ENCODE measurements at regions not wholly inside any gene's neighbourhood (a gene's known extent, or its start where the extent isn't known, plus 50 kb on each side); places are given as distances from the start of the nearest gene placed in this dataset.

DNA sequence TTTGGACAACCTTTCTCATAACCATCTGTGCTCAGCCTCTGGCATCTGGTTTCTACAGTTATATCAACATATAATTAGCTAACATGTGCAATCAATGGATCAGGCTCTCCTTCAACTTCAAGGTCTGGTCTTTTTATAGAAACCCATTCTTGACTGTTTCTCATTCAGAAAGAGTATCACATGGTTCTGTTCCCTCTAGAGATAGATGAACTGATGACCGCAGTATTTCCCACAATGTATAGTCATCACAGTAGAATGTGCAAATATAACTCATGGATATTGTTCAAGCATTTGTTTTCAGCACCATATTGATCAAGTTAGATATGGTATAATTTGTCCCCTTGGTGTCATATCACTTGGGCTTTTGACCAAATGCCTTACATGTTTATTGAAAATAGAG, 656.2 kb downstream of the FRK start:
- DNase-seq: no peak

DNA sequence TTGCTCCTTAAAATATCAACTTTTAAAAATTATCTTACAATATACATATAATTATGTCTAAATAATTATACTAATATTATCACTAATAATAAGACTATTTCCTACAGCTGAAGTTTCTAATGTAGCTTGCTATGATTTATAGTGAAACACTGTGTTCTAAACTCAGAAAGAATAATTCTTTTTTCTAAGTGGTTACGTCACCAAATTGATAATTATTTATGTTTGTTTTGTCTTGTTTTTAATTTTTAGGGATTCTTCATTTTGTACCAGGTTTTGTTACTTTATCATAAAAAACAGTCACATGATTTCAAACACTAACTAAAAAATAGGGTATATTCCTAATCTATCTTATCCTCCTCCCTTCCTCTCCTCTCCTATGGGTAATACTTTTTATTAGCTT, 662.1 kb downstream of the FRK start:
- DNase-seq: no peak

DNA sequence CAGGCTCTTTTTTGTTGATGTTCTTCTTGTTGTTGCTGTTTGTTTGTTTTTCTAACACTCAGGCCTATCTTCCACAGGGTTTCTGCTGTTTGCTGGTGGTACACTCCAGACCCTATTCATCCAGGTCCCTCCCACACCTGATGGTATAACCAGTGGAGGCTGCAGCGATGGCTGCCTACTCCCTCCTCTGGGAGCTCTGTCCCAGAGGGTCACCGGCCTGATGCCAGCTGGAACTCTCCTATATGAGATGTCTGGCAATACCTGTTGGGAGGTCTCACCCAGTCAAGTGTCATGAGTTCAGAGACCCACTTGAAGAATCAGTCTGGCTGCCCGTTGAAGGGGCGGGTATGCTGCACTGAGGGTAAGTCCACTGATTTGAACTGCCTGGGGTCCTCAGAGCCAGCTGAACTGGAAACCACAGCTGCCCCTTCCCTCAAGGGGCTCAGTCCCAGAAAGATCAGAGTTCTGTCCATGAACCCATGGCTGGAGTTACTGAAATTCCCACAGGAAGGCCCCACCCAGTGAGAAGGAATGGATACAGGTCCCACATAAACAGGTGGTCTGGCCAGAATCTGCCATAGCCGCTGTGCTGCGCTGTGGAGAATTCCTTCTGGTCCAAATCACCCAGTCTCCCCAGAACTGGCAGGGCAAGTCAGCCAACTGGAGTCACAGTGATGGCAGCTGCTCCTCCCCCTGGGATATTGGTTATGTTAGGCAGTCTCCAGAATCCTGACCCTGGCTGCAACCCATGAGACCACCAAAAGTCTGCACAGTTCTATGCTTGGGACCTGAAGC, 664.4 kb downstream of the FRK start:
- DNase-seq: no peak

DNA sequence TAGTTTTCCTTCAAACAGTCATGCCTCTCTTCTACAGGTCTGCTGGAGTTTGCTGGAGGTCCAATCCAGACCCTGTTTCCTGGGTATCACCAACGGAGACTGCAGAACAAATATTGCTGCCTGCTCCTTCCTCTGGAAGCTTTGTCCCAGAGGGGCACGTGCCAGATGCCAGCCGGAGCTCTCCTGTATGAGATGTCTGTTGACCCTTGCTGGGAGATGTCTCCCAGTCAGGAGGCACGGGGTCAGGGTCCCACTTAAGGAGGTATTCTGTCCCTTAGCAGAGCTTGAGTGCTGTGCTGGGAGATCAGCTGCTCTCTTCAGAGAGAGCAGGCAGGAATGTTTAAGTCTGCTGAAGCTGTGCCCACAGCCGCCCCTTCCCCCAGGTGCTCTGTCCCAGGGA, 666.9 kb downstream of the FRK start:
- no peak for DNase-seq

DNA sequence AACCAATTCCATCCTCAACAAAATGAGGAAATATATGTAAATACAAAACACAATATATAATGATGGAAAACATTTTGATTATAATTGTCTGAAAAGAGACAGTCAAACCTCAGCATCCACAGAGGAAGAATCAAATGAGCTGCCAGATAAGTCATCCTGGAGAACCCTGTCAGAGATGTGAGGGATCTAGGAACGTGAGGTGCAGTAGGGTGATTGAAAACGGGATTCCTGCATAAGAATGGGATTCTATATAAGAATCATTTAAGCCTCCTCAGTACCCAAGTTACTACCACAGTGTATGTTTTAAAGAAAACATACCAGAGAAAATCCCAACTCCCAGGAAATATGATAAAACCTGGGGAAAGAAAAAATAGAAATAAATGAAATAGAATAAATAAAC, 690.5 kb downstream of the FRK start:
- no peak for DNase-seq

DNA sequence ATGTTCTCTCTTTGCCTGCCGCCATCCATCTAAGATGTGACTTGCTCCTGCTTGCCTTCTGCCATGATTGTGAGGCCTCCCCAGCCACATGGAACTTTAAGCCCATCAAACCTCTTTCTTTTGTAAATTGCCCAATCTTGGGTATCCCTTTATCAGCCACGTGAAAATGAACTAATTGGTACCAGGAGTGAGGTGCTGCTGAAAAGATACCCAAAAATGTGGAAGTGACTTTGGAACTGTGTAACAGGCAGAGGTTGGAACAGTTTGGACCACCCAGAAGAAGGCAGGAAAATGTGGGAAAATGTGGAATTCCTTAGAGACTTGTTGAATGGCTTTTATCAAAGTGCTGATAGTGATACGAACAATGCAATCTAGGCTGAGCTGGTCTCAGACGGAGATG, 694.9 kb downstream of the FRK start:
- no peak for DNase-seq

DNA sequence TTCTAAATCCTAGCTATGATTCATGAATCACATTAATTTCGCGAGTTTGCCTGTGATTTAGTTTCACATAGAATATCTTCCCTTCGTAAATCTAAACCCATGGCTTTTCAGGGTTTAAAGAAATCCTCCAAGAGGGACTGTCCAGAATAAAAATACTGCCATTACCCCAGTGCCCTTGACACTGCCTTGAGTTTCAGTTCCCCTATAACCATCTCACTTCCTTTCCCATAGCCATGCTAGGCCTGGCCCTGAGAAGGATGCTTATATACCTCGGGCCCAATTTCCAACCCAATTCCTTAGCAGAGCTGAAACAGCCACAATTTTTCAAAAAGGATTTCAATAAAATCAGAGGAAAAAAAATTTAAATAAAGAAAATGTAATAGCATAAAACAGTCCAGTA, 697.3 kb downstream of the FRK start:
- DNase-seq: no peak

DNA sequence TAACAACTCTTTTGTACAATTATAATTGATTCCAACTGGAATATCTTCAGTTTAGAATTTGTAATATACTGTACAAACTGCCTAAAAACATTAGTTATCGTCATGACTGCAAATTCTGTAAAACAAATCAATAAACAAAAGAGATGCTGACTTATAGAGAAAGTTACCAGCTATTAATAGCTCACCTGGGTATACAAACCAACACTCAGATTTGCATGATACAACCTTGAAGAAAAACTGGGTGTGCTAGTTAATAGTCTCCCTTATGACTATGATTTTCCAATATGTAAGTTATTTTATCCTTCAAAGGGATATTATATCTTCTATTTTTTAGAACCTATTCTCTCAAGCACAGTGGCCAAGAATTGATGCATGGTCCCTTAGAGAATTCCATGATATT, 698.5 kb downstream of the FRK start:
- DNase-seq: no peak

DNA sequence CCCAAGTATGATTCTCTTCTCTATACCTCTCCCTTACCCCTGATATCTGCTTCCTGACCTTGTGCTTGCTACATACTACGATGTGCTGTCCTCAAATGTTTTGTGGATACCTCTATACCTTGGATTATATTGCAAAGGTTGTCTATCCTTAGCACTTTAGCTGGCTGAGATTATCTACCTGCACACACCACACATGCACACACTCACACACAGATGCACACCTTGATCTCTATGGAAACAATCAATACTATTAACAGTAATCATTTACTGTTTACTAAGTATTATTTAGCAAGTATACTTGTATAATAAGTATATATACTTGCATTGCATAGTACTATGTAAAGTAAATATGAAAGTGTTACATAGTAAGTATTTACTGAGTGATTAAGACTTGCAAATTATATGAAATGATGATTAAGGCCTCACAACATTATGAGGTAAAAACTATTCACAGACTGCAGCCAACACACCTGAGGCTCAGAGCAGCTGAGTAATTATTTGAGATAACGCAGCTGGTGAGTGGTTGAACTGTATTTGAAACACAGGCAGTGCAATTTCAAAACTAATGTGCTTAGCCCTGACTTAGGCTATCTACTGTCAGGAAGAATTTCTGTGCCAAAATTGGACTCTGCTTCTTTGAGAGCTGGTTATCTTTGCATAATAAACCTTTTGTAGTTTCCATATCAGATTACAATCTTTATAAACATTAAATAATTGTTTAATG, 699.9 kb downstream of the FRK start:
- DNase-seq: no peak

DNA sequence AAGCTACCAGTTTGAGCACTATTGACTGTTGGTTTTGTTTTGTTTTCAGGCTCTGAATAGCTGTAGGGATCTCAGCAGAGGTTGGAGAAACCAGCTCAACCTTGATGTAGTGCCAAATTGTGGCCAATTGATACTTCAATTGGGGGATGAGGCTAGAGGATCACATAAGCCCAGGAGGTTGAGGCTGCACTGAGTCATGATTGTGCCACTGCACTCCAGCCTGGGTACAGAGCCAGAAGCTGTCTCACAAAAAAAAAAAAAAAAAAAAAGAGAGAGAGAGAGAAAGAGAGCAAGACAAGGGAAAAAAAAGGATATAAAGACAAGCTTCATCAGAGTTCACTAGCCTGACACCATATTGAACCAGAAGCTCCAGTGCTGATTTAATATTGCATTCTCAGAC, 702.1 kb downstream of the FRK start:
- DNase-seq: no peak

DNA sequence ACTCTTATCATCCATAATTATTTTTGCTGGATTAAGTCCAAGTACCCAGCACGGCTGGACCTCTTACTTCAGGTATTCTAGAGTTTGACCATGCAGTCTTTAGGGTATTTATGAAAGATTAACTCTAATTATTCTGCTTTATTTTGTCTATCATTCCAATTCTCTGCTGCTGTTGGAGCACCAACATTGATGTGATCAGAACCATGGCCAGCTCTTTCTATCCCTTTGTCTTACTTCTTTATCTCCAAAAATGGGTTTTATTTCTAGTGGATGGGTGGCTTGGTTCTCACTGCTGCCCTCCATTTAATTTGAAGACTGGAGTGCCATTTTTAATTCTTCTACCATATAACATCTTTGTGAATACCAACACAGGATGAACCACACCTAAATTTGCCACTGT, 704.3 kb downstream of the FRK start:
- no peak for DNase-seq

DNA sequence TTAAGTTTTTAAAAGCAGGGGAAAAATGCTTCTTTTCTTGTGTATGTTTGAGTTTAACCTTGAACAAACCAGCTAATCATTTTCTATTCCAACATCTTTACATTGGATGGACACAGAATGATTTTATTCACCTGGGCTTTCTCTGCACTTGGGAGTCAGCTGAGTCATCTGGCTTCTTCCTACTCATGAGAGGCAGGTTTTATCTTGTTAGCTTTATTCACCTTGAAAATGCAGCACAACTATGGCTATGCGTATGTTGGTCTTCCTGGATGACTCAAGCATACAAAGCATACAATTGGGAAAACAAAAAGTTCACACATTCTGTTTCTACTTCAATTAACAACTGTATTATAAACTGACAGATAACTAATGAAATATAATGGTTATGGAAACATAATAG, 737.7 kb downstream of the FRK start:
- no peak for DNase-seq

DNA sequence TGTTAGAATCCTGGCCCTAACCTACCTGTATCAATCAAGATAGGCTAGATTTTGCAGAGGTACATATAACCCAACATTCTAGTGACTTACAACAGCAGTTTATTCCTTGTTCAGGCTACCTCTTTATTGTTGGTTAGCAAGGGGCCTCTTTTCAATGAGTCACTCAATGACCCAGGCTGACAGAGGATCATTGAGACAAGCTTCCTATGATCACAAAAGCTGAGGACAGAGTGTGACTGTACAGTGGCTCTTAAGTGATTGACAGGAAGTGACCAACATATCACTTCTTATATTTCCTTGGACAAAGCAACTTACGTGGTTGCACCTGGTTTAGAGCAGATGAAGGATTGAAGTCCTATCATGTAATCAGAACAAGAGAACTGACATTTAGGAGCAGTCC, 740.9 kb downstream of the FRK start:
- no peak for DNase-seq

DNA sequence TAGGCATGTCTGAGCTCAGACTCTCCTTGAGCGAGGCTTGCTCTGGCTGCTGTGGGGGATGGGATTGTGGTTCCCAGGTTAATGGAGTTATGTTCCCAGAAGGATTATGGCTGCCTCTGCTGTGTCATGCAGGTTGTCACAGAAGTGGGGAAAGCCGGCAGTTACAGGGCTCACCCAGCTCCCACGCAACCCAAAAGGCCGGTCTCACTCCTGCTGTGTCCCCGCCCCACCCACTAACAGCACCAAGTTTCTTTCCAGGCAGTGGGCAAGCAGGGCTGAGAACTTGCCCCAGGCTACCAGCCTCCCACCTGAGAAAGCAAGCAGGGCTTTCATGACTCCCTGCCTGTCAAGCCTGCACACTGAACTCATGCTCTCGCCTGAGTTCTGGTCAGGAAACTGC, 750.5 kb downstream of the FRK start:
- no peak for DNase-seq

DNA sequence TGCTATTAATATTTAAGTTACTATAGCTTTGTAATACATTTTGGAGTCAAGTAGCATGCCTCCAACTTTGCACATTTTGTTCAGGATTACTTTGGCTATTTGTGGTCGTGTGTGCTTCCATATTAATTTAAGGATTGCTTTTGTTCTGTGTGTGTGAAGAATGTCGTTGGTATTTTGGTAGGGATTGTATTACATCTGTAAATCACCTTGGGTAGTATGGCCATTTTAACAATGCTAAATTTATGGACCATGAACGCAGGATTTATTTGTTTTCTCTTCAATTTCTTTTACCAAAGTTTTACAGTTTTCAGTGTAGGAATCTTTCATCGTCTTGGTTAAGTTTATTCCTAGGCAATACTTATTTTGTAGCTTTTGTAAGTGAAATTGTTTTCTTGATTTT, 758.0 kb downstream of the FRK start:
- no peak for DNase-seq

DNA sequence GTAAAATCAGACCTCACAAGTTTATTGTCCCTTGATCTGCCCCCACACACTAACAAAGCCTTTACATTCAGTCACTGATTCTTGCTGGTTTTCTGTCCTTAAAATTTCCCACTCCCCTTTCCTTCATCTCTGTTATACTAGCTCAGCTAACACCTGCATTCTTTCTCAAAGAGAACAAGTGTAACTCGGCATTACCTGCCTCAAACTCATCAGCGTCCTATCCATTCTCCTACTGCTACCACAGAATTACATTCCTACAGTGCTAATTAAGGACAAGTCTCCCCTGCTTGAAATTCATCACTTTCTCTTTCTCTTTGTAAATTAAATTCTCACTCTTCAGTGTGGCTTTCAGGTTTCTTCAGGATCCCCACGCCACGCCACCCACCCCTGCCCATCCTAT, 773.2 kb downstream of the FRK start:
- DNase-seq: no peak

DNA sequence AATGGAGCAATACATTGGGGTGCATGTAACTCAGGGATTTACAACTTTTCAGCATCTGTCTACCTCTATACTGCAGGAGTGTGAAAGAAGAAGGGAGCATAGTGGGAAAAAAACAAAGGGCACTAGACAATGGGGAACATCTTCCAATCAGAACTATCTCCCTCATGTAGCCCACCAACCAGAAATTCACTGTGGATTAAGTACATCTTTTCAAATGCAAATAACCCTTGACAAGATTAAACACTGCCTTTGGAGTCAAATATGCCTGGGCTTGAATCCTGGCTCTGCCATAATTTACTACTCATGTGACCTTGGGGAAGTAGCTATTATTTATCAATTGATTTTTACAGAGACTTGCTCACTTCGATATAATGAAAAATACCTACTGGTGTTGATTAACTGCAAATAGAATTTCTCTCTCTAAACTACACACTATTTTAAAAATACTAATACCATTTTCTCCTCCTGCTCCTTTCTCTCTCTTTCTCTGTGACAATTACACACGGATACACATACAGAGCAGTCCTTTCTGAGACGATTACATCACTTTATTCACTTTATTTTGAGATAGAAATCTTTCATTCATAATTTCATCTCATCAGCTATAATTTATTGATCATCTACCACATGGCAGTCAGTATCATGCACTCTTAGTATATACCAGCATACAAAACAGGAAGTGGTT, 783.7 kb downstream of the FRK start:
- no peak for DNase-seq

DNA sequence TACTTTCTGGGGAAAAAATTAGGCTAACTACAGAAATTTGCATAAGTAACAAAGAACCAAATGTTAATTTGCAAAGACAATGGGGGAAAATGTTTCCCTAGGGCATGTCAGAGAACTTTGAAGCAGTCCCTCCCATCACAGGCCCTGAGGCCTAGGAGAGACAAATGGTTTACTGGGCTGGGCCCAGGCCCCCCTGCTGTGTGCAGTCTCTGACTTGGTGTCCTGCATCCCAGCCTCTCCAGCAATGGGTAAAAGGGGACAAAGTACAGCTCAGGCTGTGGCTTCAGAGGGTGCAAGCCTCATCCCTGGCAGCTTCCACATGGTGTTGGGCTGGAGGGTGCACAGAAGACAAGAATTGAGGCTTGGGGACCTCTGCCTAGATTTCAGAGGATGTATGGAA, 788.4 kb downstream of the FRK start:
- DNase-seq: no peak

DNA sequence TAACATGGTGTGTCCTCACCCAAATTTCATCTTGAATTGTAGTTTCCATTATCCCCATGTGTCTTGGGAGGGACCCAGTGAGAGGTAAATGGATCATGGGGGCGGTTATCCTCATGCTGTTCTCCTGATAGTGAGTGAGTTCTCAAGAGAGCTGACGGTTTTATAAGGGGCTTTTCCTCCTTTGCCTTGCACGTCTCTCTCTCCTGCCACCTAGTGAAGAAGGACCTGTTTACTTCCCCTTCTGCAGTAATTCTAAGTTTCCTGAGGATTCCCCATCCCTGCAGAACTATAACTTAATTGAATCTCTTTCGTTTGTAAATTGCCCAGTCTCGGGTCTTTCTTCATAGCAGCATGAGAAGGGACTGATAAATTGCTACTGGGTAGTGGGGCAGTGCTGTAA, 789.3 kb downstream of the FRK start:
- DNase-seq: no peak

DNA sequence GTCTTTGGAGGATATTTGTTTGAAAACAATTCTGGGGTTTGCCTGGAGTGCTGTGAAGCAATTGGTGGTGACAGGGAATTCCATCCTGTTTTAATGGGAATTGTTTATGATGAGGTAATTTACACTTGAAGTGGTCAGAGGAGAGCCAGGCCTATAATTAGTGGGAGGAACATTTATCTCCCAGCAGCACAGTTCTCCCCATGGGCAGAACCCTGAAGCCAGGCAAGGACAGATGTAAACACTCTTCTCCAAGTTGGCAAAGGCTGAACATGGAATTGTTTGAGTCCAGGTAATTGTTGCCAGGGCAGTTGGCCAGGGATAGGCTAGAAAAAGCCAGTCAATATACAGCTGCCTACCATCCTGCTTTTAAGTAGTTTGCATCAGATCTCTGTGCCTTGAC, 789.7 kb downstream of the FRK start:
- no peak for DNase-seq

DNA sequence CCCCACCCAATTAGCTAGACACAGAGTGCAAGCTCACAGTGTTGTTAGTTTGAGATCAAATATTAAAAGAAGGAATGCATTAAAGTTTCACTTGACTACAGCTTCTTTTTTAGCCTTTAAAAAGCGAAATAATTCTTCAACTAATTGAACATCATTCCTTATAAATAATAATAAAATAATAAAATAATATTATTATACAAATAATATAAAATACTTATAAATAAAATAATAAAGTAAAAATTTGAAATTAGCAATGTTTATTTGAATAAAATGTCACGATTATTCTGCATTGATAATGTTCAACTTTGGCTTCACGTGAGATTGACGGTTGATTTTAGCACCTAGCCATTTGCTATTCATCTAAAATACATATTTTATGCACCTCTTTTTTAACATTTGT, 819.3 kb downstream of the FRK start:
- no peak for DNase-seq

DNA sequence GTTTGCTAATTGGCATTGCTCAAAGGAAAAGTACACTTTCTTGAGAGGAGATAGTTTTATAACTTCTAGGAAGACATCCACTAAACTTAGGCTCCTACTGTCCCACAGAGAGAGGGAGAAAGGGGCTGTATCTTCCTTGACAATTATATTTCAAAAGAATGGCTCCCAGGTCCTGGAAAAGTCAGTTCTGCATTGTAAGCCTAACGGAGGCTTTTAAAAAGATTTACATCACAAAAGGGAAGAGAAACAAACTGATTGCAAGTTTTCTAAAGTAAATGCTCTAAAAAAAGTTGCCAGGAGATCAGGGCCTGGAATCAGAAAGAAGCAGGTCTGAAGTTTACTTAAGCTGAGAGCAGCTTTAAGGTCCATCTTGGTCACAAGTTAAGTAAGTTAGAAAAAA, 839.5 kb downstream of the FRK start:
- no peak for DNase-seq

DNA sequence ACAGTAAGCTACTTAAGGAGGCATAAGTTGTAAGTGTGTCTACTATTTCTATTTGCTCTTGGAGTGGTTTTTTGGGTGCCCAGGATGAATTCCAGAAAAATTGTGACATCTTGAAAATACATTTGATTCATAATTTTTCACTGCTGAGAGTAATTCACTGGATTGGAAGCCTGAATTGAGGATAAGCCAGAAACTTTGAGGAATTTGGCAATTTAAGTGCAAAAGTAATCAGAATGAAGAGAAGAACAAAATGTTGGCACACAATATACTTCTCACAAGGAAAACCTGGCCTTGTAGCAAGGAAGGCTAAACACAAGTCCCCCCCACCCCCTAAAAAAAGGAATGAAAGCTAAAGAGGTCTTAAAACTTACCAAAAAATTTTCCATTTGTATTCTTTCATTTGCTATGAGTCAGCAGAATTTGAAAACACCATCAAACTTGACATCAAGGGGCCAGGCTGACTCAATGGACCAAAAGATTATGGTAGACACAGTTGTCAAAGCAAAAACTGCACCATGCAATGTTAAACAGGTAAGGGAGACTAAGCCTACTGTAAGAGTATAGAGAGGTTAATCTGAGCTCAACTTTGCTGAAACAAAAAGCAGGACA, 840.0 kb downstream of the FRK start:
- no peak for DNase-seq

DNA sequence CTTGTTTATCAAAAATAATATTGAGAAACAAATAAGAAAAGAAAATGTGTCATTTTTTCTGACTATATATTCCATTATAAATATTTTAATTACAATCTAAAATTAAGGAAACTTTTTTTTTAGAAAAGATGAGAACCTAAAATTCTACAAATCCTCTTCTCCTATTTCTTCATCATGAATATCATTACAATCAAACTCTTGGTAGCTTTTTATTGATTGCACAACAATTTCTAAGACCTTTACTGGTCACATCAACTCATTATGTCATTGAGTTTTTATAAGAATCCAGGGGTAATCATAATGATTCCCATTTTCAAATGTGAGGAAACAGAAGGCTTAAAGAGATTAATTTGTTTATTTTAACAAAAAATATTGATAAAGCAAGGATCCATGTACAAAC, 841.0 kb downstream of the FRK start:
- no peak for DNase-seq

Data from stimulated activated CD4-positive, alpha-beta T cell treated with anti-CD3 and anti-CD28 coated beads, Interleukin-4, amount 100 ng/mL, for 1 hour (primary cell).